Esophagus (tissue), 2 donors: ENCODE measurements at regions not wholly inside any gene's neighbourhood (a gene's known extent, or its start where the extent isn't known, plus 50 kb on each side); places are given as distances from the start of the nearest gene placed in this dataset.

ENCODE experiments used
- H3K27ac ChIP-seq, 2 donors: one replicate each; pipeline ENCODE4 v1.5.1; 2013; ENCODE audit warnings: low read depth in 2 of 2, mild to moderate bottlenecking in 2 of 2, inconsistent platforms in 1 of 2, low read length in 1 of 2, moderate library complexity in 1 of 2
- H3K27me3 ChIP-seq, 2 donors: one replicate each; pipeline ENCODE4 v1.6.1; 2013; ENCODE audit warnings: low read length in 2 of 2, control low read depth in 1 of 2, mild to moderate bottlenecking in 1 of 2; ENCODE audit not compliant: insufficient read depth in 2 of 2, control insufficient read depth in 1 of 2
- H3K36me3 ChIP-seq, 2 donors: one replicate each; pipeline ENCODE4 v1.6.1; 2013; ENCODE audit warnings: low read length in 1 of 2; ENCODE audit not compliant: control insufficient read depth in 2 of 2, insufficient read depth in 2 of 2
- H3K4me1 ChIP-seq, 2 donors: one replicate each; pipeline ENCODE4 v1.6.1; 2013; ENCODE audit warnings: low read length in 1 of 2; ENCODE audit not compliant: control insufficient read depth in 2 of 2, insufficient read depth in 2 of 2
- H3K4me3 ChIP-seq, 2 donors: one replicate each; pipeline ENCODE4 v1.5.1; 2013; ENCODE audit warnings: low read length in 2 of 2, mild to moderate bottlenecking in 2 of 2, low read depth in 1 of 2, moderate library complexity in 1 of 2
- H3K9me3 ChIP-seq, 2 donors: one replicate each; pipeline ENCODE4 v1.6.1; 2013; ENCODE audit warnings: mild to moderate bottlenecking in 2 of 2, low read depth in 1 of 2, low read length in 1 of 2, moderate library complexity in 1 of 2; ENCODE audit not compliant: control insufficient read depth in 2 of 2, insufficient read depth in 1 of 2
- WGBS, 2 donors: extraction: QIAGEN DNeasy Blood & Tissue Kit; methylation state at CpG; one replicate each; pipeline ENCODE4 v1.1.7; 2013; 5-methylcytosine and 5-hydroxymethylcytosine counted together
- donor health status: healthy with polysubstance abuse.
- donor health status: Bipolar disorder and iron deficiency.

DNA sequence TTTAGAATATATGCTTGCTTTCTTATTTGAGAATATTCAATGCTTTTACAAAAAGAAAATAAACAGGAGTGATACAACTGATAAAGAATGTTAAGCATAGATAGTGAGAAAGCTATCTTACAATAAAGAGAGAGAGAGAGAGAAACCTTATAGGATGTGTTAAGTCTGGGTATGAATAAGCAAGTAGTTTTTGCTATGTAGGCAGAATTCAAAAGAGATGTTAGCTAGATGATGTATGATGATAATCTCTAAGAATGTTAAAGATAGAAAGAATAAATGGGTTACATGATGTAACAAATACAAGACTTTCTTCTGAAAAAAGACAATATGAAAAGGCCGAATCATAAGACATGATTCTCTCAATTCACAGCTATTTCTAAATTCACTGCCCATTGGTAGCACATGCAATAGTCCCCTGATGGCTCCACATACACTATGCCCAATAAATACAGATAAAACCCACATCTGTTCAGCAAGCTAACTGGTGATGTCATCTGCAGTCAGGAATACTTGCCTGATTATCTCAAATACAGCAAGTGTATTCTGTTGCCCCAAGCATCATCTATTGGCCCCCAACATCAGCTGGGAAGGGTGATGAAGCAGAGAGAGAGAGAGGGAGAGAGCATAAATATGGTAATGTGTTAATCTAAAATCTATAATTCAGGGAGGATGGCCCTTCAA is 169.2 kb upstream of the LYSMD4 start:
- no peaks in the 10 kb centered on the region for H3K9me3 ChIP-seq
- no peaks in the 10 kb centered on the region for H3K27me3 ChIP-seq
- 90 to 100% methylated on average over 1 of the region's 1 CpG for WGBS, 2 donors
- no peak overlapping the region for H3K4me3 ChIP-seq
- H3K36me3 ChIP-seq, result no peaks in the 10 kb centered on the region
- H3K27ac ChIP-seq, result no peak overlapping the region
- no peaks in the 10 kb centered on the region for H3K4me1 ChIP-seq

- Histone ChIP-seq H3K27ac (no peak overlapping the region), H3K4me3 (no peak overlapping the region), H3K4me1 (no peaks in the 10 kb centered on the region), H3K9me3 (no peaks in the 10 kb centered on the region), H3K27me3 (no peaks in the 10 kb centered on the region), H3K36me3 (no peaks in the 10 kb centered on the region)
- WGBS, 2 donors, result 88 to 91% methylated on average over 4 of the region's 4 CpGs
Observed at GRCh38 chr15:99895956-99896311, 162.7 kb upstream of the LYSMD4 start.

DNA sequence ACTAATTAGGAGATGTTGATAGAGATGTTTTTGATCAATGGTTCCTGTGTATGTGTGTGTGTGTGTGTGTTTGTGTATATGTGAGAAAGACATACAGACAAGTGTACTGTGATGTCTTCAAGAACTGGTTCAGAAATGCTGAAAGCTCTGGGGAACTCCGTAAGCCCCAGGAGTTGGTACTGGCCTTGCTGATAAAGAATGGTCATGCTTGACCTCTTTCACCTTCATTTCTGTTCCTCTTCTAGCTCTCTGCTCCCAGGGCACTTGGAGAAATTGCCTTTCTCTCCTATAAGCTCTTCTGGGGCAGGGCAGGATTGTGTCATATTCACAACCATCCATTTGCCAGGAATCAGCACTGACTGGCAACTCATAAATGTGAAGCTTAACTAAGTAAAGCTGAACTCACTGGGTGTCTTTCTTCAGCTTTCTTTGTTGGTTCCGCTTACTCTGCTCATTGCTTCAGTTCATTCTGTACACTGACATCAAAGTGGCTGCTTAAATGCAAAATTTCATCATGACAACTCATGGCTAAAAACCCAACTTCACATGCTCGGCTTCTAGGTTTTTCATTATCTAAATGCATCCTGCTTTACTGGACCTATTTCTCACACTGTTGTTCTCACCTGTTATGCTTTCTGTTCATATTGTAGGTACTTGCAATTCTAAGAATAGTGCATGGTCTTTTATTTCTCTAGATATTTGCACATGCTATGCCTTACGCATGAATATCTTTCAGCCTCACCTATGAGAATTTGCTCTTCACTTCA is 162.1 kb upstream of the LYSMD4 start:
- no peak overlapping the region for H3K27ac ChIP-seq
- no peaks in the 10 kb centered on the region for H3K4me1 ChIP-seq
- H3K4me3 ChIP-seq, result no peak overlapping the region
- no peaks in the 10 kb centered on the region for H3K36me3 ChIP-seq
- 91 to 94% methylated on average over 4 of the region's 4 CpGs for WGBS, 2 donors
- H3K27me3 ChIP-seq, result no peaks in the 10 kb centered on the region
- H3K9me3 ChIP-seq, result no peaks in the 10 kb centered on the region

GRCh38 chr15:99878835-99879234 is 145.6 kb upstream of the LYSMD4 start:
- H3K4me3 ChIP-seq, result no peak overlapping the region
- no peaks in the 10 kb centered on the region for H3K9me3 ChIP-seq
- no peaks in the 10 kb centered on the region for H3K36me3 ChIP-seq
- H3K27me3 ChIP-seq, result no peaks in the 10 kb centered on the region
- 97% methylated on average over 3 of the region's 3 CpGs for WGBS, 2 donors
- H3K4me1 ChIP-seq, result no peaks in the 10 kb centered on the region
- H3K27ac ChIP-seq, result no peak overlapping the region

DNA sequence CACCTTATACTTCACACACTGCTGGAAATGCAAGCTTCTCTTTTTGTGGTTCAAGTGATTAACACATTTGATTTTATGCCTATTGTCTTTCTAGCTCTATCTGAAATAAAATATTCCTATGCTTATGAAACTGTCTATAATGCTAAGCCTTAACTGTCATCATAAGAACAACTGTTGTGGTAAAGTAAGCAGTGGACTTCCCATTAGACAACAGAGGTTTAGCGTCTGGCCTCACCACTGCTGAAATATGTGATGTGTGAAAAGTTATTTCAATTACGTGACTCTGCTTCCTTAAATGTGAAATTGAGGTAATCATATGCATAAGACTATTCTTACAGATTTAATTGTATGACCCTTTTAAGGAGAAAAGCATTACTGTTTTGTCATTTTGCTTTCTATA is 140.2 kb upstream of the LYSMD4 start:
- Histone ChIP-seq H3K27ac (no peak overlapping the region), H3K4me3 (no peak overlapping the region), H3K4me1 (no peaks in the 10 kb centered on the region), H3K36me3 (no peaks in the 10 kb centered on the region), H3K27me3 (no peaks in the 10 kb centered on the region), H3K9me3 (no peaks in the 10 kb centered on the region)
- 78 to 84% methylated on average over 2 of the region's 2 CpGs for WGBS, 2 donors

DNA sequence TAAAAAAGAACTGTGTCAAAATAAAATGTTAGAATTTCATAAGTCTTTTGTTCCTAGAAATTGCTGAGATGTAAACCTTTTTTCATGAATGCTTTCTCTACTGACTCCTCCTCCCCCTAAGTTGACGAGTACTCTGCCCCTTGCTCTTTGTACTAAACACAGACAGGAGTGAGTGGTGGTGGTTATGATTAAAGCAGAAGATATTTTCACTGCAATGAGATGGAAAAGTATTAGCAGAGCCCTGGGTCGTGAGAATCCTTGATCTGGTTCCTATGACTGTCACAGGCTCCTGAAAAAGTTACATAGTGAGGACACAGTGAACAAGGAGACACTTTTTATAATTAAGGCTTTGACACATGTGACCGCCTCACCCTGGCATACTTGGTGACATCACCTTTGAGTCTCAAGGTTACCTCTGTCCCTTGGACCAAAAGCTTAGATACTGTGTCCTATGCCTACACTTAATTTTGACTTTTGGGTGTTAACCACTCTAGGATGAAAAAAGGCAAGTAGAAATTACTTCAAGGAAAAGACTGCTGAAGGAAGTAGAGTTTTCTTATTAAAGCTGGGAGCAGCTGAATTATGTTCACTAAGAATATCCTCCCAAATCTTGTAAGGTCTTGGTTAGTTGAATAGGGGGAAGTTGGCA is 130.4 kb upstream of the LYSMD4 start:
- H3K4me3 ChIP-seq, result no peak overlapping the region
- no peak overlapping the region for H3K27ac ChIP-seq
- H3K9me3 ChIP-seq, result no peaks in the 10 kb centered on the region
- H3K4me1 ChIP-seq, result no peaks in the 10 kb centered on the region
- 78 to 88% methylated on average over 3 of the region's 3 CpGs for WGBS, 2 donors
- no peaks in the 10 kb centered on the region for H3K36me3 ChIP-seq
- H3K27me3 ChIP-seq, result no peaks in the 10 kb centered on the region

DNA sequence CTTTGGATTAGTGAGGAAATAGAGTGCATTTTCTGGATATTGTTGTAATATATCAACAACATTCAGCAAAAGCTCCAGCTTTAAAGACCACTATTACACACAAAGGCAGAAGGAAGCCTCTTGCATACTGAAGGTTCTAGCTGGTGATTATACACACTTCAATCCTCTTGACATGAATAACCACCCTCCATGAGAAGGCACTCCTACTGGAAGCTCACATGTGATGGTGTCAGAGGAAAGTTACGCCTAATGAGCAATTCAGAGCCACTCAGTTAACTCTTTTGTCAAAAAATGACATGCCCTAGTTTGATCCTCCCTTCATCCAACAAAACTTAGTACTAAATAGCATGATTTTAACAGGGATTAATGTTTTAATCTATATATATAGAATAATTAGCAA is 124.6 kb upstream of the LYSMD4 start:
- Histone ChIP-seq H3K9me3 (no peaks in the 10 kb centered on the region), H3K27me3 (no peaks in the 10 kb centered on the region), H3K4me1 (no peaks in the 10 kb centered on the region), H3K27ac (no peak overlapping the region), H3K36me3 (no peaks in the 10 kb centered on the region), H3K4me3 (no peak overlapping the region)
- 88 to 92% methylated on average over 1 of the region's 1 CpG for WGBS, 2 donors

DNA sequence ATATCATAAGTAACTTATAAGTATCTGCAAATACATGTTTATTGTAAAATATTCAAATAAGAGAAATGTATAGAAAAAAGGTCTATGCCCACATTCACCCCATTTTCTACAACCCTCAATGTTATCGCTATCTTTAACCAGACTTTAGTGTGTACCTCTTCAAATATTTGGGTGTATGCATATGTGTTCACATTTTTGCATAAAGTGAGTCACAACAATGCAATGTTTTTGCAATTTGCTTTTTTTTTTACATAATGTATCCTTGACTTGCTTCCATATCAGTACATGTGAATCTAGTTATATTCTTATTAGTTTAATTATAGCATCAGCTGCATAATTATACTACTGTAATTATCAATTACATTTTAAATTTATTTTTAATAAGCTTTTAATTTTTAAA is 117.3 kb upstream of the LYSMD4 start:
- Histone ChIP-seq H3K27ac (no peak overlapping the region), H3K36me3 (no peaks in the 10 kb centered on the region), H3K27me3 (no peaks in the 10 kb centered on the region), H3K9me3 (no peaks in the 10 kb centered on the region), H3K4me3 (no peak overlapping the region), H3K4me1 (no peaks in the 10 kb centered on the region)
- WGBS, 2 donors, result 97 to 100% methylated on average over 1 of the region's 1 CpG

DNA sequence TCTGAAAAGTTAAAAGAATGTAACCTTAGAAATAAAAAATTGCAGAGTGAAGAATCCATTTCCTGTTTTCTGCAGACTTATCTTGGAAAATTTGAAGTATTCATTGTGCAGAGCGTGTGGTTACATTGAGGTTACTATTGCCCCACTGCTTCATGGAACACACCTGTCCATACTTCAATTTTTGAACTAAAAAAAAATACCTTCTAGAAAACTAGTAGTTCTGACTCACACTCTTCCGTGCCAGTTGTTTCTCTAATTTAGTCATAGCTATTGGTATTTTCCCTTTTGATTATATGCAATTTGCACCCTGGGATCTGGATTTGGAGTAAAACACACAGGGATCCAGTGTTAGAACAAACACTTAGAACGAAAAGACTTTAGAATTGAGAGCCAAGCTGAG is 111.8 kb upstream of the LYSMD4 start:
- H3K27ac ChIP-seq, result no peak overlapping the region
- whole genome bisulfite sequencing, 2 donors, result 76 to 77% methylated on average over 3 of the region's 3 CpGs
- H3K36me3 ChIP-seq, result no peaks in the 10 kb centered on the region
- H3K4me3 ChIP-seq, result no peak overlapping the region
- no peaks in the 10 kb centered on the region for H3K4me1 ChIP-seq
- H3K9me3 ChIP-seq, result no peaks in the 10 kb centered on the region
- H3K27me3 ChIP-seq, result no peaks in the 10 kb centered on the region
